HG03280 (cell line): ENCODE measurements at regions not wholly inside any gene's neighbourhood (a gene's known extent, or its start where the extent isn't known, plus 50 kb on each side); places are given as distances from the start of the nearest gene placed in this dataset.
A peak's percentile ranks its signal among the peaks of the same experiment; 100 is the strongest.

Source experiments
- ATAC-seq: cut with Tn5 transposase; IDR thresholded peaks from one replicate; pipeline ENCODE4 v1.9.1; 2021; ENCODE audit warnings: mild to moderate bottlenecking, moderate library complexity; ENCODE audit not compliant: unreplicated experiment

DNA sequence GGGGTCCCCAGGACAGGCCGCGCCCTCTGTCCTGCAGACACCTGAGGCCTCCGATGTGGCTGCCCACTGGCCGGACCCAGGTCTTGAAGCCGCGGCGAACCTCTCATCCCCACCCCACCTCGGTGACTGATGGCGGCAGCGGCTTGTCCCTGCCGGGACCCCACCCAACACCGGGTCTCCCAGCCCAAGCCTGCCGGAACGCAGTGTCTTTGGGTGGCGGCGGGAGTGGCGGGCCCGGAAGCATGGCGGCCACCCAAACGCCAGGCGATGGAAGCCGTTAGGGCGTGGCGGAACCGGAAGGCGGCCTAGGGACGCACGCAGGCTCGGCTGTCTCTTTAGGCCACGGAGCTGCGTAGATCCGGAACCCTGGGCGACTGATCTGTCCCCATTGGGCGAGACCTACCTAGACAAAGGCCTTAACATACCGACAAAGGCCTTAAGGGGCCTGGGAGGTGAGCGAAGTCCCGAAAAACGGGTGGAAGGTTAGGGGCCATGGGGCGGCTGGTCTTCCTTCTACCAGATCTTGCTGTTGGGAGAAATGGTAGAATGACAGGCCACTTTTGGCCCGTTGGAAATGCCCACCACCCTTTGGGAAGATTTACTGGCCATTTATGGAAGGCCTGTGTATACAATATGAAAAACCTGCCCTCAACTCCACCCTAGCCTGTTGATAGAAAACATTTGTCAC lies 94.6 kb upstream of the SMC2 start:
- no peak for ATAC-seq

DNA sequence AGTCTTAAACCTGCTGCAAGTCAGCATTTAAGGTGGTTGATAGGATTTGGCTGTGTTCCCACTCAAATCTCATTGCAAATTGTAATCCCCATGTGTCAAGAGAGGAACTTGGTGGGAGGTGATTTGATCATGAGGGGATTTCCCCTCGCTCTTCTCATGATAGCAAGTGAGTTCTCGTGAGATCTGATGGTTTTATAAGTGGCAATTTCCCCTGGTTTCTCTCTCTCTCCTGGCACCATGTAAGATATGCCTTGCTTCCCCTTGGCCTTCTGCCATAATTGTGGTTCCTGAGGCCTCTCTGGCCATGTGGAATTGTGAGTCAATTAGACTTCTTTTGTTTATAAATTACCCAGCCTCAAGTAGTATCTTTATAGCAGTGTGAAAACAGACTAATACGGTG lies 84.3 kb upstream of the SMC2 start:
- ATAC-seq, result no peak

DNA sequence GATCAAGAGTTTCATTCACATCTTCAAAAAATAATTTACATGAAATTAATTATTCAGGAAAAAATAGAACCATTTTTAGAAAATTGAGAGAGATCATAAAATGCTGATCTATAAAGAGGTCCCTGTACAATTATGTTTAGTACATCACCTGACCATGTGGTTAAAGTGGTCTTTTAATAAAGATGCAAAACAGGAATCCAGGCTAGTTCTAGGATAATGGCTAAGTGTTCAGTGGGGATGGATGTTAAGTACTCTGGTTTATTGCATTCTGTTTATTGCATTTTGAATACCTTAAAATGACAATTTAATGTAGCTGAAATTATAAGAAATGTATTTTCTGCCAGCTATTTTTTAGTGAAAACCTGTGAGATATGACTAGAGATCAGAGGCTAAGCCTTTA lies 72.0 kb upstream of the SMC2 start:
- ATAC-seq, result no peak

DNA sequence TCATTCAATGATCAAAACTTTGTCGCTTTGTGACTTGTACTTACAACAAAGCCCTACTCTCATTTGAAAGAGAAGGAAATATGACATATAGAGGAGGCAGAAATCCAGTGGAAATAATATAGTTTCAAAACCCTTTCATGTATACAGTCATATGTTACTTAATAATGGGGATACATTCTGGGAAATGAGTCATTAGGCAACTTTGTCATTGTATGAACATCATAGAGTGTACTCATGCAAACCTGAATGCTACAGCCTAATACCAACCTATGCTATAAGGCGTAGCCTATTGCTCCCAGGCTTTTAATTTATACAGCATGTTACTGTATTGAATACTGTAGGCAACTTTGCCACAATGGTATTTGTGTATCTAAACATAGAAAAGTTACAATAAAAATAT lies 69.0 kb upstream of the SMC2 start:
- no peak for ATAC-seq

DNA sequence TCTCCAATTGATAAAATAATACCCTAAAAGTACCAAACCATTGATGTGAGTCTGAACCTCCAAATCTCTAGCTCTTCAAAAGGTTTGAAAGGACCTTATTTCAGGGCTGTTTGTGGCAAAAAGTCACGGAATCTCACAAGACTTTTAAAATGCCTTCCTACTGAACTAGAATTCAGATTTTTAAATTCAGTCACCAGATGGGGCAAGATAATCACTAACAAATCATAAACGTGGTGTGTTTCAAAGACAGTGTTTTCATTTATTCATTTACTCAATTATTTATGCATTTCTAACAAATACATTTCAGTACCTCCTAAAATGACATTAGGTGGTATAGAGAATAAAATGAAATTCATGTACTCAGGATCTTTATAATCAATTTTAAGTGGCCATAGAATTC lies 68.2 kb upstream of the SMC2 start:
- no peak for ATAC-seq

DNA sequence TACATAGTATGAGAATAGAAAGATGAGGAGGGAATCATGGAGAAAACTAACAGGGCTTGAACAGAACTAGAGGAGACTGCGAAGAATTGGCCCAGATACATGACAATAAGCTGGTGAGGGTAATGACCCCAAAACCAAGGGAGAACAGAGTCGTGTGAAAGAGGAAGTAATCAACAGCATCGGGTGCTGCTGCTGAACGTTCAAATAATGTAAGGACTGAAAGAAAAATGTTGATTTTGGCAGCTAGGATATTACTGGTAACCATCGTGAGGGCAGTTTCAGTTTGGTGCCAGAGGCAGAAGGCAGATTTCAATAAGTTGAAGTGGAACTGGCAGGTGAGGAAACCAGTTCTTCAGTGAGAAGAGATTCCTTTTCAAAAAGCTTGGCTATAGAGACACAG lies 66.8 kb upstream of the SMC2 start:
- ATAC-seq, result peak; percentile 77

DNA sequence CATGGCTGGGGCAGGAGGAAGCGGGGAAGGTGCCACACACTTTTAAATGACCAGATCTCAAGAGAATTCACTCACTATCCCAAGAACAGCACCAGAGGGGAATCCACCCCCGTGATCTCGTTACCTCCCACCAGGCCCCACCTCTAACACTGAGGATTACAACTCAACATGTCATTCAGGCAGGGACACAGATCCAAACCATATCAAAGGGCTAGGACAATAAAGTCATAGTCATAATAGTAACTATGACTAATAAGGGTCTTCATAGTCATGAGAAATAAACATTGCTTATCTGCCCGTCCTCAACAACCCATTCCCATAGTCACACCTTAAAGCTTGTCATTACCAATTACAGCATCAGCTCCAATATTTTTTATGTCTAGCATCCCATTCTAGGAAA lies 65.3 kb upstream of the SMC2 start:
- ATAC-seq, result no peak
